ENCODE measurements at regions not wholly inside any gene's neighbourhood (a gene's known extent, or its start where the extent isn't known, plus 50 kb on each side); places are given as distances from the start of the nearest gene placed in this dataset.
"Not testable (repeated sequence)": the region's sequence is repeated elsewhere in the genome, so short reads cannot be mapped to it uniquely, and the experiment has no call there.

DNA sequence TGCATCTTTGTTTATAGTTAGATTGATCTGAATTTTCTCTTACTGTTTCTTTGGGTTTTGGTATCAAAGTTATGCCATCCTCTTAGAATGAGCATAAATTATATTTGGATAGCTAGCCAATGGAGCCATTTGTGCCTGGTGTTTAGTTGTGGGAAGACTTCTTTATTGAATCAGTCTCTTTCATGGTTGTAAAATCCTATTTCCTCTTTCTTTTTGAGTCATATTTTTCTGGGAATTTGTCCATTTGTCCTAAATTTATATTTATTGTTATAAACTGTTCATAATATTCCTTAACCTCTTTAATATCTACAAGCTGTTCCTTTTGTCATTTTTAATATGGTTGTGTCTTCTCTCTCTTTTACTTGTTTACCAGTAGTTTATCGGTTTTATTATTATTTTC lies 462.5 kb downstream of the AEBP2 start:
- Histone ChIP-seq H3K27ac (ENCODE audit: low read length) (no peak overlapping the region), H3K4me1 (ENCODE audit: control insufficient read depth, insufficient read depth, low read length) (no peaks in the 10 kb centered on the region), H3K4me3 (ENCODE audit: low read length in 2 of 2) (no peak overlapping the region), H3K9me3 (ENCODE audit: control insufficient read depth in 2 of 2, low read length in 2 of 2) (no peaks in the 10 kb centered on the region), H3K9ac (ENCODE audit: low read length in 2 of 2) (no peak overlapping the region), H3K27me3 (ENCODE audit: control insufficient read depth in 1 of 2, insufficient read depth in 2 of 2, low read length in 2 of 2) (no peaks in the 10 kb centered on the region), H3K36me3 (ENCODE audit: control insufficient read depth in 2 of 2, insufficient read depth in 2 of 2, low read length in 2 of 2) (no peaks in the 10 kb centered on the region)

DNA sequence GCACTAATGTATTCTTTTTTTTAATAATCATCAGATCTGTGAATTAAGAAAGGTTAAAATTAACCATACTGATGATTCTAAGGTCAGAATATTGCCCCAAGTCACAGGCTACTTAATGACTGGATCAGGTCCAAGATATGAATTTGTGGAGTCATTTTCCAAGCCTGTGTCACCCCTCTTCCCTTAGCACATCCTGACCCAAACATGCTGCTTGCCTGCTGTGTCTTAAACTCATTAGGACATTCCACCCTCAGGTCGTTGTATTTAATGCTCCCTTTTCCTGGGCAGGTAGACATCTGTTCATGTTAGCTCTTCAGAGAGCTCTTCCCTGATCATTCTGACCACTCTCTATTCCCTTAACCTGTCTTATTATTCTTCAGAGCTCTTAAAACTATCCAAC lies 463.5 kb upstream of the PDE3A start:
- Histone ChIP-seq H3K4me3 (ENCODE audit: low read length in 2 of 2) (no peak overlapping the region), H3K9me3 (ENCODE audit: control insufficient read depth in 2 of 2, low read length in 2 of 2) (no peaks in the 10 kb centered on the region), H3K27me3 (ENCODE audit: control insufficient read depth in 1 of 2, insufficient read depth in 2 of 2, low read length in 2 of 2) (no peaks in the 10 kb centered on the region), H3K9ac (ENCODE audit: low read length in 2 of 2) (no peak overlapping the region), H3K4me1 (ENCODE audit: control insufficient read depth, insufficient read depth, low read length) (no peaks in the 10 kb centered on the region), H3K27ac (ENCODE audit: low read length) (no peak overlapping the region), H3K36me3 (ENCODE audit: control insufficient read depth in 2 of 2, insufficient read depth in 2 of 2, low read length in 2 of 2) (no peaks in the 10 kb centered on the region)

DNA sequence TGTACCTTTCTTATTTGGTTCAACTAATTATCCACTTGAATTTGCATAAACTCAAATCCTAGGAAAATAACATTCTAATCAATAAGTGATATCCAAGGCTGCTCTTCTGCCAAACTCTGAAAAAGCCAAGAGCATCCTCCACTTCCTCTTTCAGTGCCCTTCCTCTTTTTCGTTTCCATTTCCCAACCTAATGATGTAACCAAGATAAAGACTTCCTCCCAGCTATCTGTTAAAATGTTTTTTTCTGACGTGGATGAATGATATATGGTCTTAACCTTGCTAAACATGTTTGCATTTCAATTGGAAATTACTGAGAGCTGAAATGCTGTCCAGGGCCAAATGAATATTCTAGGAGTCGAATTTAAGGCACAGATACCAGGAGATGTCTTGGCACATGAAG lies 459.5 kb upstream of the PDE3A start:
- Histone ChIP-seq H3K4me3 (ENCODE audit: low read length in 2 of 2) (no peak overlapping the region), H3K27ac (ENCODE audit: low read length) (no peak overlapping the region), H3K4me1 (ENCODE audit: control insufficient read depth, insufficient read depth, low read length) (no peaks in the 10 kb centered on the region), H3K9ac (ENCODE audit: low read length in 2 of 2) (no peak overlapping the region), H3K36me3 (ENCODE audit: control insufficient read depth in 2 of 2, insufficient read depth in 2 of 2, low read length in 2 of 2) (no peaks in the 10 kb centered on the region), H3K27me3 (ENCODE audit: control insufficient read depth in 1 of 2, insufficient read depth in 2 of 2, low read length in 2 of 2) (no peaks in the 10 kb centered on the region), H3K9me3 (ENCODE audit: control insufficient read depth in 2 of 2, low read length in 2 of 2) (no peaks in the 10 kb centered on the region)

DNA sequence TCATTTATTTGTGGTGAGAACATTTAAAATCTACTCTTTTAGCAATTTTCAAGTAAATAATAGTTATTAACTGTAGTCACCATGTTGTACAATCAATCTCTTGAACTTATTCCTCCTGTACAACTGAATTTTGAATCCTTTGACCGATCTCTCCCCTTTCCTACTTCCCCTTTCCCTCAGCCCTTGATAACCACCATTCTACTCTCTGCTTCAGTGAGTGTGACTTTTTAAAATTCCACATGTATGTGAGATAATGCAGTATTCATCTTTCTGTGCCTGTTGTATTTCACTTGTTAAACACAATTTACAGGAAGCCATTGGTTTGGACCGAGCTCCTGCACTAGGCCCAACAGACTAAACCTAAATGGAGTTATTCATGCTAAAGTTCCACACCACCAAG lies 458.9 kb upstream of the PDE3A start:
- no peaks in the 10 kb centered on the region for H3K4me1 ChIP-seq (ENCODE audit: control insufficient read depth, insufficient read depth, low read length)
- H3K27ac ChIP-seq (ENCODE audit: low read length), result no peak overlapping the region
- H3K9me3 ChIP-seq (ENCODE audit: control insufficient read depth in 2 of 2, low read length in 2 of 2), result no peaks in the 10 kb centered on the region
- H3K9ac ChIP-seq (ENCODE audit: low read length in 2 of 2), result no peak overlapping the region
- no peak overlapping the region for H3K4me3 ChIP-seq (ENCODE audit: low read length in 2 of 2)
- H3K27me3 ChIP-seq (ENCODE audit: control insufficient read depth in 1 of 2, insufficient read depth in 2 of 2, low read length in 2 of 2), result no peaks in the 10 kb centered on the region
- no peaks in the 10 kb centered on the region for H3K36me3 ChIP-seq (ENCODE audit: control insufficient read depth in 2 of 2, insufficient read depth in 2 of 2, low read length in 2 of 2)

DNA sequence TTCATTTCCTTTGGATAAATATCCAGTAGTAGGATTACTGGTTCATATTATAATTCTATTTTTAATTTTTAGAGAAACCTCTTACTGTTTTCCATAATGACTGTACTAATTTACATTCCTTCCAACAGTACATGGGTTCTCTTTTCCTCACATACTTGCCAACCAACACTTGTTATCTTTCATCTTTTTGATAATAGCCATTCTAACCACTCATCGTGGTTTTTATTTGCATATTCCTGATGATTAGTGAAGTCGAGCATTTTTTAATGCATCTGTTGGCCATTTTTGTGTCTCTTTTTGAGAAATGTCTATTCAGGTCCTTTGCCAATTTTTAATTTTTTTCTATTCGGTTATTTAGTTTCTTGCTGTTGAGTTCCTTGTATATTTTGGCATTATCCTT lies 457.7 kb upstream of the PDE3A start:
- Histone ChIP-seq H3K27me3 (ENCODE audit: control insufficient read depth in 1 of 2, insufficient read depth in 2 of 2, low read length in 2 of 2) (no peaks in the 10 kb centered on the region), H3K4me1 (ENCODE audit: control insufficient read depth, insufficient read depth, low read length) (no peaks in the 10 kb centered on the region), H3K9ac (ENCODE audit: low read length in 2 of 2) (no peak overlapping the region), H3K27ac (ENCODE audit: low read length) (no peak overlapping the region), H3K4me3 (ENCODE audit: low read length in 2 of 2) (no peak overlapping the region), H3K9me3 (ENCODE audit: control insufficient read depth in 2 of 2, low read length in 2 of 2) (no peaks in the 10 kb centered on the region), H3K36me3 (ENCODE audit: control insufficient read depth in 2 of 2, insufficient read depth in 2 of 2, low read length in 2 of 2) (no peaks in the 10 kb centered on the region)

DNA sequence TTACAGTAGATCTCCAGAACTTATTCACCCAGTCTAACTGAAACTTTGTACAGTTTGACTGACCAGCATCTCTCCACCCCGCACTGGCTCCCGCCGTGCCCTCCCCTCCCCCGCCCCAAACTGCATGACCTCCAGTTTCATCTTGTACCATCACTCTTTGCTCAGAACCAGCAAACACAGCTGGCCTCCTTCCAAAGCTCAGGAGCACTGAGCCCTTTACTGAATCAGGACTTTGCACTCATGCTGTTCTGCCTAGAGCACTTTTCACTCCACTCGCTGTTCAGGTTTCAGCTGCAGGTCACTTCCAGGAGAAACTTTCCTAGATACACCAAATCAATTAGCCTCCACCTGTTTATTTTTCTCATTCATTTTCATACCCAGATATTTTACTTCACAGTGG lies 455.3 kb upstream of the PDE3A start:
- Histone ChIP-seq H3K4me3 (ENCODE audit: low read length in 2 of 2) (no peak overlapping the region), H3K9ac (ENCODE audit: low read length in 2 of 2) (no peak overlapping the region), H3K9me3 (ENCODE audit: control insufficient read depth in 2 of 2, low read length in 2 of 2) (no peaks in the 10 kb centered on the region), H3K4me1 (ENCODE audit: control insufficient read depth, insufficient read depth, low read length) (no peaks in the 10 kb centered on the region), H3K27ac (ENCODE audit: low read length) (no peak overlapping the region), H3K27me3 (ENCODE audit: control insufficient read depth in 1 of 2, insufficient read depth in 2 of 2, low read length in 2 of 2) (no peaks in the 10 kb centered on the region), H3K36me3 (ENCODE audit: control insufficient read depth in 2 of 2, insufficient read depth in 2 of 2, low read length in 2 of 2) (no peaks in the 10 kb centered on the region)

DNA sequence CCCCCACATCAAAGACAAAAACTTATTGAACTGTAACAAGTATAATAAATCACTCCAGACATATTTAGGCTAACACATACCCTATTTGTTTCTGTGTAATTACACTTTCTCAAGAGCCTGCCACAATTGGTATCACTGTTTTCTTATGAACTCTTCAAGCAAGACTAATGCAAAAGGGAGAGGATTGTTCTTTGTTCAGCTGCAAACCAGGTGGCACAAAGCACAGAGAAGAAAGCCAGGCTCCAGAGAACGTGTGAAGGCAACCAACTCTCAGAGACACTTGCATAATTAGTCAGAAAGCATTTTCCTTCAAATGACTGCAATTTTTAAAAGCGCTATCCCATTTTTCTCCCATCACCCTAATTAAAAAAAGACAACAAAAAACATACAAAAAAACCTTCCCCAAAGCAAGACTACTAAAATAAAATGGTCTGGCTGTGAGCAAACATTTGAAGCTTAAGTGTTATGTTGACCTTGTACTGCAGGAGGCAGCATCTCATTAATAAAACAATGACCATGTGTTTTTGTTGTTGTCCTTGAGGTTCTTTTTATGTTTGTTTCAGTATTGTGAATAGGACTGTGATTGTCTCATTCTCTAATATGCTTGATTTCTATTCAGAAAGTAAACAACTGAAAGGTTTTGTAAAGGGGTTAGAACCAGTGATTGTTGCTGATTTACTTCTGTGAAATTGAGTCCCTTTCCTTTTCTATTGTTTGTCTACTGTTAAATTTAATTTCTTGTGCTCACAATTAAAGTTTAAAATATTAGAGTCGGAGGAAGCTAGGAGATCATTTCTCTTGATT lies 452.7 kb upstream of the PDE3A start:
- no peaks in the 10 kb centered on the region for H3K9me3 ChIP-seq (ENCODE audit: control insufficient read depth in 2 of 2, low read length in 2 of 2)
- no peaks in the 10 kb centered on the region for H3K36me3 ChIP-seq (ENCODE audit: control insufficient read depth in 2 of 2, insufficient read depth in 2 of 2, low read length in 2 of 2)
- H3K4me1 ChIP-seq (ENCODE audit: control insufficient read depth, insufficient read depth, low read length), result no peaks in the 10 kb centered on the region
- H3K9ac ChIP-seq (ENCODE audit: low read length in 2 of 2), result no peak overlapping the region
- no peaks in the 10 kb centered on the region for H3K27me3 ChIP-seq (ENCODE audit: control insufficient read depth in 1 of 2, insufficient read depth in 2 of 2, low read length in 2 of 2)
- no peak overlapping the region for H3K27ac ChIP-seq (ENCODE audit: low read length)
- H3K4me3 ChIP-seq (ENCODE audit: low read length in 2 of 2), result no peak overlapping the region

DNA sequence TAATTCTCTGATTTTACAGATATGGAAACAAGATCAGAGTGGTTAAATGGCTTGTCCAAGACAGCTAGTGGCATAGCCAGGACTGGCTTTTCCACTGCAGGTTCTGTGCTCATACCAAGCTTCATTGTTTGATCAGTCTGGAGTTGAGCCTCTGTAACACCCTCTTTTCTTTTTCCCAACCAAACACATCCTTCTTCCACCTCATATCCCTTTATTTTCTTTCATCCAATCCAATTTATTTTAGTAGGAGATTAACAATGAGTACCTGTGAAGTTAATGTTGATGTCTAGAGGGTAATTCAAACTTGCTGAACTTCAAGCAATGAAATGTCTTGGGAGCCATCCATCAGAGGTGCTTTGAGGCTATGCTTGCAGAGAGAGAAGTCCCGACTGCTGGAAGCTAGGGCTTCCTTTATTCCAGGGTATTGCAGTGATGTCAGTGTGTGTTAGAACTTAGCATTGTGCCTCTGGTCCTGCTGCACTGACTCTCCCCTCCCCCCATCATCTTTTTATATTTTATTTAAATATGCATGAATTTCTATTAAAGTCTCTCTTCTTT lies 452.1 kb upstream of the PDE3A start:
- Histone ChIP-seq H3K4me1 (ENCODE audit: control insufficient read depth, insufficient read depth, low read length) (no peaks in the 10 kb centered on the region), H3K36me3 (ENCODE audit: control insufficient read depth in 2 of 2, insufficient read depth in 2 of 2, low read length in 2 of 2) (no peaks in the 10 kb centered on the region), H3K9ac (ENCODE audit: low read length in 2 of 2) (no peak overlapping the region), H3K9me3 (ENCODE audit: control insufficient read depth in 2 of 2, low read length in 2 of 2) (no peaks in the 10 kb centered on the region), H3K4me3 (ENCODE audit: low read length in 2 of 2) (no peak overlapping the region), H3K27me3 (ENCODE audit: control insufficient read depth in 1 of 2, insufficient read depth in 2 of 2, low read length in 2 of 2) (no peaks in the 10 kb centered on the region), H3K27ac (ENCODE audit: low read length) (no peak overlapping the region)

DNA sequence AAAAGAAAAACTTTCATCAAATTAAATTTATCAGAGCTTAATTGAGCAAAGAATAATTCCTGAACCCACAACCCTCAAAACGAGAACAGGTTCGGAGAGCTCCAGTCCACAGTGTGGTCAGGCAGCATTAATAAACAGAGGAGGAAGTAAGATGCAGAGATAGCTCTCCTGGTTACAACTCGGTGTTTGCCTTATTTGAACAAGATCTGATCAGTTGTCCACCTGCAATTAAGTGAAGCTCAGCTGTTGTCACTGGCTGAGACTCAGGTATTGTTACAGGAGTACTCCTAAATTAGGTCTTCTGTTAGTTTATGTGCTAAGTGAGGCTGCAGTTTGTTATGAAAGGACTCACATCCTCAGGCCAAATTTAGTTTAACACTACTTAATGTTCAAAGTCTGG lies 451.4 kb upstream of the PDE3A start:
- Histone ChIP-seq H3K36me3 (ENCODE audit: control insufficient read depth in 2 of 2, insufficient read depth in 2 of 2, low read length in 2 of 2) (no peaks in the 10 kb centered on the region), H3K9ac (ENCODE audit: low read length in 2 of 2) (no peak overlapping the region), H3K9me3 (ENCODE audit: control insufficient read depth in 2 of 2, low read length in 2 of 2) (no peaks in the 10 kb centered on the region), H3K4me1 (ENCODE audit: control insufficient read depth, insufficient read depth, low read length) (no peaks in the 10 kb centered on the region), H3K4me3 (ENCODE audit: low read length in 2 of 2) (no peak overlapping the region), H3K27ac (ENCODE audit: low read length) (no peak overlapping the region), H3K27me3 (ENCODE audit: control insufficient read depth in 1 of 2, insufficient read depth in 2 of 2, low read length in 2 of 2) (no peaks in the 10 kb centered on the region)

DNA sequence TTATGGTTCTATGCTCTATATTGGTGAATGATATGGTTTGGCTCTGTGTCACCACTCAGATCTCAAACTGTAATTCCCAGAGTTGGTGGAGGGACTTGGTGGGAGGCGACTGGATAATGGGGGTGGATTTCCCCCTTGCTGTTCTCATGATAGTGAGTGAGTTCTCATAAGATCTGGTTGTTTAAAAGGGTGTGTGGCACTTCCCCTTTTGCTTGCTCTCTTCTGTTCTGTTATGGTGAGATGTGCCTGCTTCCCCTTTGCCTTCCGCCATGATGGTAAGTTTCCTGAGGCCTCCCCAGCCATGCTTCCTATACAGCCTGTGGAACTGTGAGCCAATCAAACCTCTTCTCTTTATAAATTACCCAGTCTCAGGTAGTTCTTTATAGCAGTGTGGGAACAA lies 446.6 kb upstream of the PDE3A start:
- H3K27me3 ChIP-seq (ENCODE audit: control insufficient read depth in 1 of 2, insufficient read depth in 2 of 2, low read length in 2 of 2); H3K27ac ChIP-seq (ENCODE audit: low read length); H3K9ac ChIP-seq (ENCODE audit: low read length in 2 of 2); H3K4me3 ChIP-seq (ENCODE audit: low read length in 2 of 2); H3K9me3 ChIP-seq (ENCODE audit: control insufficient read depth in 2 of 2, low read length in 2 of 2); H3K4me1 ChIP-seq (ENCODE audit: control insufficient read depth, insufficient read depth, low read length); H3K36me3 ChIP-seq (ENCODE audit: control insufficient read depth in 2 of 2, insufficient read depth in 2 of 2, low read length in 2 of 2): not testable (repeated sequence)

DNA sequence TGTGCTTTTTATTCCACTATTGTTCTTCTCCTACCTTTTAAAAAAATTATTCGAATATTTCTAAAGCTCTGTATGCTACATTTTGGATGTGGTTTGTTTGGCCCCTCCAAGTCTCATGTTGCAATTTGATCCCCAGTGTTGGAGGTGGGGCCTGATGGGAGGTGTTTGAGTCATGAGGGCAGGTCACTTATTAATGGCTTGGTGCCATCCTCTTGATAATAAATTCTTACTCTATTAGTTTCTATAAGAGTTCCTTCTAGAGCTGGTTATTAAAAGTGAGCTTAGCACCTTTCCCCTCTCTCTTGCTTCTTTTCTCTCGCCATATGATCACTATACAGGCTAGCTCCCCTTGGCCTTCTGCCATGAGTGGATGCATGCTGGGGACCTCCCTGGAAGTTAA lies 445.6 kb upstream of the PDE3A start:
- H3K27ac ChIP-seq (ENCODE audit: low read length), result no peak overlapping the region
- H3K9me3 ChIP-seq (ENCODE audit: control insufficient read depth in 2 of 2, low read length in 2 of 2), result no peaks in the 10 kb centered on the region
- no peaks in the 10 kb centered on the region for H3K27me3 ChIP-seq (ENCODE audit: control insufficient read depth in 1 of 2, insufficient read depth in 2 of 2, low read length in 2 of 2)
- no peaks in the 10 kb centered on the region for H3K4me1 ChIP-seq (ENCODE audit: control insufficient read depth, insufficient read depth, low read length)
- H3K4me3 ChIP-seq (ENCODE audit: low read length in 2 of 2), result no peak overlapping the region
- H3K36me3 ChIP-seq (ENCODE audit: control insufficient read depth in 2 of 2, insufficient read depth in 2 of 2, low read length in 2 of 2), result no peaks in the 10 kb centered on the region
- no peak overlapping the region for H3K9ac ChIP-seq (ENCODE audit: low read length in 2 of 2)
